GM18517 (cell line): ENCODE measurements at regions not wholly inside any gene's neighbourhood (a gene's known extent, or its start where the extent isn't known, plus 50 kb on each side); places are given as distances from the start of the nearest gene placed in this dataset.
"Not testable (repeated sequence)": the region's sequence is repeated elsewhere in the genome, so short reads cannot be mapped to it uniquely, and the experiment has no call there.

Experiments
- ATAC-seq: cut with Tn5 transposase; IDR thresholded peaks from one replicate; pipeline ENCODE4 v1.9.1; 2021; ENCODE audit warnings: mild to moderate bottlenecking, moderate library complexity; ENCODE audit not compliant: unreplicated experiment

DNA sequence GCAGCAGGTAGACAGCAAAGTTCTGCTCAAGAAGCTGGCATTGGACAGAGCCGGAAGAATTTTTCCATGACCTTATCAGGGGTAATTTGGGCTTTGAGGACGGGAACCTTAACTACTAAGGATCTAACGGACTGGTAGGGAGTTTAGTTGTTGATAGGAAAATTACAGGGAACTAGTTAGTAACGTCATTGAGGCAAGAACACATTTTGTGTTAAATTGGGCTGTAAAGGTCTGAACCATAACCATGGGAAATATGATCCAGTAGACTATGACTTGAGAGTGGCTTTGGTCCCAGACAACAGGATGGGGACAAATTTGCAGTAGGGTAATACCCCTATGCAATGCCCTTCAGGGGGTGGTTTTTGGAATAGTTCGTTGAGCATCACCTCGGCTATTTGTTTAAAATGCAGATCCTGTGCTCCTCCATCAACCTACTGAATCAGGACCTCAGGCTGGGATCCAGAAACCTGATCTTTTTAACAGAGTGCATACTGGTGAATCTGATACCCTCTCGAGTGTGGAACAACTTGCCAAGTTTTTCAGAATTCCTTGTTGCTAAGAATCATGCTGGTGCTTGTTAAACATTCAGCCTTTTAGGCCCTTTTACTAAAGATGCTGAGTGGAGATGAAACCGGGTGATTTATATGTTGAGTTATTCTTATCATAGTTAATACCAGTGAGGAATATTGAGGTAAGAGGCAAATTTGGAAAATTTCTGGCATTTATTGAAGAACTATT is 255.1 kb downstream of the MAP2K6 start:
- no peak for ATAC-seq

DNA sequence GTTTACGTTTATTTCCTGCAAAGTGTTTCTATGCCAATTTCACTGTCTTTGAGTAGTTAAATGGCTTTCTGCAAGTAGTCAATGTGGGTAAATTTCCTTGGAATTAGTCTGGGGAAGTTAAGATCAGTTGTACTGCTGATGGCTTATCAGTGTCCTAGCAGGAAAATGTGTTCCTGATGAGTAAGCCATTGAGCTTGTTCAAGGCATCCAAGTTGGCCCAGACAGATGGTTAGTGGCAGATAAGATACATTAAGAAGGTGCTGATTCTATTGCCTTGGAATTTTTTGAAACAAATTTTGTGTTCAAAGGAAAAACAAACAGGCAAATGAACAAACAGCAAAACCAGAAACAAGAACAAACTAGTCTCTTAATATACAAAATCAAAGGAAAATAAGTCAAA is 258.4 kb downstream of the MAP2K6 start:
- ATAC-seq, result no peak

GRCh38 chr17:69677130-69677529 is 262.6 kb downstream of the MAP2K6 start:
- no peak for ATAC-seq

- ATAC-seq, result no peak
These were observed 263.7 kb downstream of the MAP2K6 start for GRCh38 chr17:69678206-69678605.

GRCh38 chr17:69679829-69680228 is 265.3 kb downstream of the MAP2K6 start:
- ATAC-seq, result no peak

- ATAC-seq, result no peak
These were observed 269.8 kb downstream of the MAP2K6 start for GRCh38 chr17:69684251-69684650.

DNA sequence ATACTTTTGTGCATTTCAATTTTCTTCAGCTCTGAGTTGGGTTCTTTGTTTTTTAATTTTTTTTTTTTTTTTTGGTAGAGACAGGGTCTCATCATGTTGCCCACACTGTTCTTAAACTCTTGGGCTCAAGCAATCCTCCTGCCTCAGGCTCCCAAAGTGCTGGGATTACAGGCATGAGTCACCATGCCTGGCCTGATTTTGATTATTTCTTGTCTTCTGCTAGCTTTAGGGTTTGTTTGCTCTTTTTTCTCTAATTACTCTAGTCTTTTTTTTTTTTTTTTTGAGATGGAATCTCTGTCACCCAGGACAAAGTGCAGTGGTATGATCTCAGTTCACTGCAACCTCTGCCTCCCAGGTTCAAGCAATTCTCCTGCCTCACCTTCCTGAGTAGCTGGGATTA is 270.7 kb downstream of the MAP2K6 start:
- ATAC-seq, result not testable (repeated sequence)

DNA sequence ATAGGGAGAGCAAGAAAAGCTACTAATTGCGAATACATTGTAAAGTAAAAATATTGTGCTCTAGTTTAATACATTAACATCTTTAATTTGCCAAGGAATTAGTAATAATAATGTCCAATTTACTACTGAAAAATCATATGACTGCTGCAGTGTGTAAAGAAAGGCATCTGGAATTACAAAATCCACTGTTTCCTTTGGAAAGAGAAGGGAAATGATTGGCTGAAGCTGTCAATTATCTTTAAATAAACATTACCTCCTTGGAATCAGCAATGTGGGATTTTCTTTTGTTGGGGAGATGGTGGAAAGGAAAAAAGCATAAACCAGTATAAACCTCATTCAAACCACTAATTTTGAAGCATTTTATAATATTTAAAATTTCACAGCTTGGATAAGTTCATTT is 276.0 kb downstream of the MAP2K6 start:
- no peak for ATAC-seq

GRCh38 chr17:69692171-69692570 is 277.7 kb downstream of the MAP2K6 start:
- ATAC-seq, result no peak

DNA sequence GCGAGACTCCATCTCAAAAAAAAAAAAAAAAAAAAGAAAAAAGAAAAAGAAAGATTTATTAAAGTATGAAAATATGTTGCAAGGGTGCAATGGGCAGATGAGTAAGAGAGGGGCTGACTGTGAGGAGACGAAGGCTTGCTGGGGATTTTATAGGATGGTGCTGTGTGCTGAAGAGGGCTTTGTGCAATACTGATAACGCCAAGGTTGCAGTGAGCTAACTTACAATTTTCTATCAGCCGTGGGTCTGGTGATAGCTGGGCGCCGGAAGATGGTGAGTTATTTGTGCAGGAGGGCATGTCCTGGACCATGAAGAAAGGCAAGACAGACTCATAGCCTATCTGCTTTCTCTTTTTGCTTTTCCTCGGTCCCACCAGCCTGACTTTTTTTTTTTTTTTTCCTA is 281.1 kb downstream of the MAP2K6 start:
- ATAC-seq, result no peak

- ATAC-seq, result no peak
These were observed 282.2 kb downstream of the MAP2K6 start for GRCh38 chr17:69696650-69697049.

GRCh38 chr17:69698352-69698751 is 283.9 kb downstream of the MAP2K6 start:
- not testable (repeated sequence) for ATAC-seq

- no peak for ATAC-seq
These were observed 287.6 kb downstream of the MAP2K6 start for GRCh38 chr17:69702078-69702477.

- ATAC-seq, result no peak
These were observed 289.3 kb downstream of the MAP2K6 start for GRCh38 chr17:69703751-69704150.

GRCh38 chr17:69704935-69705334 is 290.4 kb downstream of the MAP2K6 start:
- no peak for ATAC-seq

DNA sequence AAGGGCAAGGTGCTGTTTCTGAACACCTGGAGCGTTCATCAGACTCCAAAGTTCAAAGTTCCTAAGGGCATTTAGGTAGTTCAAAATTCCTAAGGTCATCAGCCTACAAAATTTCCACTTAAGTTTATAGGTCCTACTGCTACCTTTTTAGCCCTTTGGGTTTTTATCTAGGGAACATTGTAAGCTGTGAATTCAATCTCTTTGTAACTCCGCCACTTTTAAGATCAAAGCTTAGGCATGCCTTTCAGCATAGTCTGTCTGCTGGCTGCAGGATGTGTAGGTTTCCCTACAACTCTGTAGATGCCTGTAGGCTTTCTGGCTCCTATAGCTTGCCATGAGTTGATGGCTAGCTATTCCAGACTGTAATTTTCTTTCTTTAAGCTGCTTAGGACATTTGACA is 291.6 kb downstream of the MAP2K6 start:
- ATAC-seq, result no peak

GRCh38 chr17:69709441-69709840 is 294.9 kb downstream of the MAP2K6 start:
- no peak for ATAC-seq

DNA sequence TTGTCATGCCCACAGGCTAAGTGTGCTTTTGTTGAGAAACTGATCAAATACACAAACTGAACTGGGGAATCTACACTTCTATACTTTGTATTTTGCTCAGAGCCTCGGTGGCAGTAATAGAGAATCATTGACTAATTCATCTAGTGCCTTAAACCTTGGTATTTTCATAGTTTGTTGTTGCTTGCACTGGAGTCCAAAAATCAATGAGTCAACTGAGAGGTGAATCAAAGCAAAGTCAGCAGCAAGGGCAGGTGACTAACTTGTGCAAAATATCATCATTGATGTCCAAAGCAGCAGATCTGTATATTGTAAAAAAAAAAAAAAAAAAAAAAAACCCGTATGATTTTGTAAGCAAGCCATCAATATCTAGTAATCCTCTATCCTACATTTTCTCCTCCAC is 296.4 kb downstream of the MAP2K6 start:
- ATAC-seq, result no peak

- ATAC-seq, result no peak
These were observed 297.0 kb downstream of the MAP2K6 start for GRCh38 chr17:69711541-69711940.

DNA sequence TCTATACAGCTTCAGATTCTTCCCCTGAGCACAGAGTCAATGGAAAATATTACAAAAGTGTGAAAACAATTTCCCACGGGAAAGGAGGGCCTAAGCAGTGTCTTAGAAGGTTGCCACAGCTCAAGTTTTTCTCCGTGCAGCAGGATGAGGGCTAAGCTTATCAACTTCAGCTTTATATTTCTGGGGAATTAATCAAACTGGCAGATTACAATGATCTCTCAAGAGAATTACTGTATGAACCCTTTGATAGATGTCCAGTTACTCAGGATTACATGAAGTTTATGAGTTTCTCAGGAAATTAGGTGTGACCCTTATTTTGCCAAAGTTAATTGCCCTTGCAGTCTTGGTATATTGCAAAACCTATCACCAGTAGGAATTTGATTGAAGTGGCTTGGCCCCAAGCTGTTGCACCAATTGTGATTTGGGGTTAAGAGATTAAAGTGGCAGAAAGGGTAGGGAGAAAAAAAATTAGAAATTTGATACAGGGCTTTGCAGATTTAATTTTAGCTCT is 298.4 kb downstream of the MAP2K6 start:
- ATAC-seq, result no peak

- no peak for ATAC-seq
These were observed 299.3 kb downstream of the MAP2K6 start for GRCh38 chr17:69713815-69714214.

DNA sequence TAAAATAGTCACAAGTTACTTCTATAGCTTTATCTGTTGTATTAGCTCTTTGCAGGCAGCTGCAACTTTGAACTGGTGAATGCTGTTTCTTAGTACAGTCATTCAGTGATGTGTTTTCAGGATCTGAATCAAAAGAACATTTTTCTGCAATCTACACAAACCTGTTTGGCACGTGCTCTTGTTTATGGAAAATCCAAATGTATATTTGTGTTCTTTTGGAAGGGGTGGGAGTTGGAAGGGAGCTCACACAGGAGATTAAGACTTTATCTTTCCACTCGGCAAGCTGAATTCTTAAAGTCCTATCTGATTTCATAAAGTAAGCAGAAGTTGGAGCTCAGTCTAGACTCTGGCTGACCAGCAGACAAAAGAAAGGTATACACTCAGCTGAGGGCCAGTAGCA is 300.2 kb downstream of the MAP2K6 start:
- no peak for ATAC-seq

DNA sequence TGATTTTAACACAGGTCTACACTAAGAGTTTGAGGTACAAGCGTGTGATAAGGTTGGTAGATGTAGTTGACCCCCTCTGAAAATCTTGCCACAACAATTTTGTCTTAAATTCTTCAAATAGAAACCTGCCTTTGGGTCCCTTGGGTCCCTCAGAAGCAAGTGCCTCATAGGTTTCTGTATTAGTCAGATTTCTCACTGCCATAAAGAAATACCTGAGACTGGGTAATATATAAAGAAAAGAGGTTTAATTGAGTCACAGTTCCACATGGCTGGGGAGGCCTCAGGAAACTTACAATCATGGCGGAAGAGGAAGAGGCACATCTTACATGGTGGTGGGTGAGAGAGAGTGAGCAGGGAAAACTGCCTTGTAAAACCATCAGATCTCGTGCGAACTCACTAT is 301.2 kb downstream of the MAP2K6 start:
- ATAC-seq, result no peak
